ENCODE measurements at regions not wholly inside any gene's neighbourhood (a gene's known extent, or its start where the extent isn't known, plus 50 kb on each side); places are given as distances from the start of the nearest gene placed in this dataset.

DNA sequence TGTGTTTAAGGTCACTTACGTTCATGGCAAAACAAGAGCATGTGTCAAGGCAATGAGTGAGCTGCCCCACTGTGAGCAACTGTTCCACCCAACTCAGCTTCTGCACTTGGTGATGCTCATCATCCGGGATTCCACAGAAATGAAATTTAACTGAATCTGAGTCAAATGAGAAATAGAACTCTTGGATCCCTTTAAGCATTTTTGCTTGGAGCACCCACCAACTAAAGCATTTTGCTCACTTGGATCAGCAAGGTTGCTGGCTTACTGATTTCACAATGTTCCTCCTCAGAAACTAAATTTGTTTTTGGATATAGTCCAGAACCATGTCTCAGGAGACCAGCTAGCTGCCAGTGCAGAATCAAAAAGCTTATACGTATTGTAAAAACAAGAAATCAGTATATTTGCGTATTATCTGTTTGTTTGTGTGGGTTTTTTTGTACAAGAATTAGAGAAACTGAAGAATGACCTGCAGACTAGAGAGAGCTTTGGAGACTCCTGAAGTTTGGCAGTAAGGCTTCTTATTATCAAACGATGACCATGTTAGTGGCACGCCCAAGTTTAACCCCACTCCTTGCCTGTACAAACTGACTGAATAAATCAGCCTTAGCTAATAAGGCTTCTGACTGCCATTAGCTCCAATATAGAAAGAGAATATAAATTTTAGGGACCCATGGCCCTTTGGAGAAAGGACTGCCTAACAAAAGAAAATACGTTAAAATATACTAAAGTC lies 153.8 kb upstream of the FST start:
- no peak for DNase-seq (ENCODE audit: extremely low read depth, low read depth)
- no peak for TF ChIP-seq CTCF (IDR thresholded peaks at IDR 0.05; ENCODE audit: low read depth, low read length)

DNA sequence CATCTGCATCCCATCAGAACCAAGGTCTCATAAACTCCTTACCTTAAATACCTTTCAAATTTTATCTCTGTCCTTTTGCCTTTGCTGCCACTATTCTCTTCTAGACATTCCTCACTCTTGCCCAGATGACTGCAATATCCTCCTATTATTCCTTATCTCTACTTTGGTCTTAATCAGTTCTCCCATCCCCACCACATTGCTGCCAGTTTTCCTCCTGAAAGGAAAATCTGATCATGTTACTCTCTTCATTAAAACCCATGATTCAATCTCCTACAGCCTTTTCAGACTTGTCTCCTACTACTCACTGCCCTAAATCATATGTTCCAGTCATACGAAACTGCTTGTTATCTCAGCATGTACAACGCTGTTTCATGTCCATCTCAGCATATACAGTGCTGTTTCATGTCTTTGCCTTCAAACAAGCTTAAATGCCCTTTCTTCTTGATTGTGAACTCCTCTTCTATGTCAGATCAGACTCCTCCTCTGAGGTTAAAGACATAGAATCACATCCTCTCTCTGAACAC lies 152.6 kb upstream of the FST start:
- TF ChIP-seq CTCF (IDR thresholded peaks at IDR 0.05; ENCODE audit: low read depth, low read length): no peak
- no peak for DNase-seq (ENCODE audit: extremely low read depth, low read depth)

DNA sequence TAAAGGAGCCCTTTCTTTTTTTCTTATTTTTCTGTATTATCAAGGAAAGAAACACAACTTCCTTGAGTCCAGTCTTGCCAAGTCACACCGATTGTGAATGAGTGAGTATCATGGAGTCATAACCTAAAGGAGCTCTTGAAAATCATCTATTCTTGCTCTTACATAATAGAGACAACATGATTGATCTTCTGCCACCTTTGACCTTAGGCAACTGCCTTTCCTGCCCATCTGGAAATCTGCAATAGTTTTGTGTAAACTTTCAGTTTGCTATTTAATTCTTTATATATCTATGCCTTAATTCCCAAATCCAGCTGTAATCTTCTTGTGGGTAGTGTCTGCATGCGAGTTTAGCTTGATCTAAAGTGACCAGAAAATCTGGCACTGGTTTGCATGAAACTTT lies 149.9 kb upstream of the FST start:
- no peak for TF ChIP-seq CTCF (IDR thresholded peaks at IDR 0.05; ENCODE audit: low read depth, low read length)

DNA sequence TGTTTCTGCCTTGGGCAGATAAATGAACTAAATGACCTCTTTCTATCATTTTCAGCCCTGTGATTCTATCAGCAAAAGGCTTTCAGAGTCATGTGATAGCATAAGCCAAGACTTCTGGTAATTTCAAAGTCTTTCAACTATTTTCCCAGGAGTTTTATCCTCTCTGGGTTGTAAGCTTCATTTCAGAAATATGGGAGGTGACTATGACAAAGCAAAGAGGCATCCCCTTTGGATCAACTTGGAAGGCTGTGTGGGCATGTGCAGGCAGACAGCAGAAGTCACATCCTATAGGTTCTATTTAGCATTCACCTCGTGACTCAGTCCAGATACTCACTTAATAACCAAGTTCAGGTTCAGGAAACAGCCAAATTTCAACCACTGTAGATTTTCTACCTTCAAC lies 149.0 kb upstream of the FST start:
- TF ChIP-seq CTCF (IDR thresholded peaks at IDR 0.05; ENCODE audit: low read depth, low read length): no peak
- DNase-seq (ENCODE audit: extremely low read depth, low read depth): no peak

More for the DNA sequence above, 149.9 kb upstream of the FST start:
- no peak for DNase-seq (ENCODE audit: extremely low read depth, low read depth)

- no peak for TF ChIP-seq CTCF (IDR thresholded peaks at IDR 0.05; ENCODE audit: low read depth, low read length)
- no peak for DNase-seq (ENCODE audit: extremely low read depth, low read depth)
Observed at GRCh38 chr5:53333160-53333559, 147.3 kb upstream of the FST start.

- DNase-seq (ENCODE audit: extremely low read depth, low read depth): no peak
- no peak for TF ChIP-seq CTCF (IDR thresholded peaks at IDR 0.05; ENCODE audit: low read depth, low read length)
Observed at GRCh38 chr5:53334431-53334941, 145.9 kb upstream of the FST start.

GRCh38 chr5:53335115-53335514 lies 145.3 kb upstream of the FST start:
- peak; percentile 18 for TF ChIP-seq CTCF (IDR thresholded peaks at IDR 0.05; ENCODE audit: low read depth, low read length)
- DNase-seq (ENCODE audit: extremely low read depth, low read depth): no peak

Measured in AG09319 (cell line).